Skeletal muscle tissue (tissue), 3 donors: ENCODE measurements at regions not wholly inside any gene's neighbourhood (a gene's known extent, or its start where the extent isn't known, plus 50 kb on each side); places are given as distances from the start of the nearest gene placed in this dataset.
A peak's percentile ranks its signal among the peaks of the same experiment; 100 is the strongest.

Experiments
- H3K27ac ChIP-seq: one replicate; pipeline ENCODE4 v1.7.0; 2013; ENCODE audit warnings: mild to moderate bottlenecking, low read depth, low read length, inconsistent platforms
- H3K27me3 ChIP-seq, 3 donors: one replicate each; pipeline ENCODE4 v1.7.0; 2013; ENCODE audit warnings: low read length in 3 of 3; ENCODE audit not compliant: control insufficient read depth in 3 of 3, insufficient read depth in 3 of 3
- H3K36me3 ChIP-seq, 3 donors: one replicate each; pipeline ENCODE4 v1.7.0; 2013; ENCODE audit warnings: low read length in 3 of 3; ENCODE audit not compliant: control insufficient read depth in 3 of 3, insufficient read depth in 3 of 3
- H3K4me1 ChIP-seq, 3 donors: one replicate each; pipeline ENCODE4 v1.7.0; 2013; ENCODE audit warnings: low read length in 3 of 3, mild to moderate bottlenecking in 3 of 3; ENCODE audit not compliant: control insufficient read depth in 3 of 3, insufficient read depth in 3 of 3
- H3K4me3 ChIP-seq, 3 donors: one replicate each; pipeline ENCODE4 v1.7.0; 2013; ENCODE audit warnings: low read length in 3 of 3
- H3K9ac ChIP-seq, 3 donors: one replicate each; pipeline ENCODE4 v1.7.0; 2013; ENCODE audit warnings: low read length in 3 of 3, mild to moderate bottlenecking in 3 of 3, moderate library complexity in 2 of 3, low read depth in 1 of 3
- H3K9me3 ChIP-seq, 3 donors: one replicate each; pipeline ENCODE4 v1.7.0; 2013; ENCODE audit warnings: low read length in 3 of 3; ENCODE audit not compliant: control insufficient read depth in 3 of 3
- donor health status: Osteomylitis.

DNA sequence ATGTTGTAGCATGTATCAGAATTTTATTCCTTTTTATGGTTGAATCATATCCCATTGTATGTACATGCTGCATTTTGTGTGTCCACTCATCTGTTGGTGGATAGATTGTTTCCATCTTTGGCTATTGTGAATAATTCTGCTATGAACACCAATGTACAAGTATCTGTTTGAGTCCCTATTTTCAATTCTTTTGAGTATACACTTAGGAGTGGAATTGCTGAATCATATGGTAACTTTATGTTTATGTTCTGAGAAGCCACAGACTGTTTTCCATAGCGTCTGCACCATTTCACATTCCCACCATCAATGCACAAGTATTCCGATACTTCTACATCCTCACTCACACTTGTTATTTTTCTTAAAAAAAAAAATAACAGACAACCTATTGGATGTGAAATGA is 91.5 kb downstream of the ARF6 start:
- H3K27ac ChIP-seq, result no peak overlapping the region
- no peak overlapping the region for H3K9ac ChIP-seq
- H3K9me3 ChIP-seq, result no peaks in the 10 kb centered on the region
- H3K36me3 ChIP-seq, result no peaks in the 10 kb centered on the region
- no peaks in the 10 kb centered on the region for H3K27me3 ChIP-seq
- no peak overlapping the region for H3K4me3 ChIP-seq
- peaks cover 0 to 7% (median 0%) of the 10 kb centered on the region in 3 donors for H3K4me1 ChIP-seq

DNA sequence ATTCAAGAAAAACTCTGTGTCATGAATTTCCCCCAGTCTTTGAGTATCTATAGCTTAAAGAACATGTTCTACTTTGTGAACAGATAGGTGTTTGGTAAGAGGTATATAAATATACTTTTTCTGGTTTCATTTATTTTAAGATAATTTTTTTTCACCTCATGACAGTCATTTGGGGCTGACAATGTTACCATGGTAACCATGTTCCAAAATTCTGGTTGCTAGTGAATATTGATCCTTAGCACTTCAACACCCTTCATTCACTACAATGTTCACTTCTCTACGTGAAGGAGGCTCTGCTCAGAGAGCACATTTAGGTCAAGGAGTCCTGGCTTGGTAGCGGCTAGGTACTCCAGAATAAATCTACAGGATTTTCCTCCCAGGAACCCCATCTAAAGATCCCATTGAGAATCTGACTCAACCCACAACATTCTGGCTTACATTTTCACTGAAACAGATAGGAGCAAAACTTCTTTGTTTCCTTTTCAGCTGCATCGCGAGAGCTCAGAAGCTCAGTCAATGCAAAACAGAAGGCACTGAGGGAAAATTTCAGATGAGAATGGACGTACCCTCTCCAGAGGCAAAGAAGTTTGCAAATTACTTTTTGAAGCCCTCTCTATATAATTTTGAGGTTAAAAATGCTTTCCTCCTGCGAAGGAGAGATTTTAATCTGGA is 93.6 kb downstream of the ARF6 start:
- peaks cover 0 to 7% (median 0%) of the 10 kb centered on the region in 3 donors for H3K4me1 ChIP-seq
- peak overlapping the region; percentile 1 for H3K27ac ChIP-seq
- H3K9ac ChIP-seq, result no peak overlapping the region
- H3K9me3 ChIP-seq, result no peaks in the 10 kb centered on the region
- H3K4me3 ChIP-seq, result no peak overlapping the region
- no peaks in the 10 kb centered on the region for H3K27me3 ChIP-seq
- no peaks in the 10 kb centered on the region for H3K36me3 ChIP-seq

- Histone ChIP-seq H3K36me3 (no peaks in the 10 kb centered on the region), H3K9ac (no peak overlapping the region), H3K27ac (no peak overlapping the region), H3K4me3 (no peak overlapping the region), H3K9me3 (no peaks in the 10 kb centered on the region), H3K4me1 (peaks cover 0 to 7% (median 0%) of the 10 kb centered on the region in 3 donors), H3K27me3 (no peaks in the 10 kb centered on the region)
These were observed 95.5 kb downstream of the ARF6 start for GRCh38 chr14:49988080-49988990.

DNA sequence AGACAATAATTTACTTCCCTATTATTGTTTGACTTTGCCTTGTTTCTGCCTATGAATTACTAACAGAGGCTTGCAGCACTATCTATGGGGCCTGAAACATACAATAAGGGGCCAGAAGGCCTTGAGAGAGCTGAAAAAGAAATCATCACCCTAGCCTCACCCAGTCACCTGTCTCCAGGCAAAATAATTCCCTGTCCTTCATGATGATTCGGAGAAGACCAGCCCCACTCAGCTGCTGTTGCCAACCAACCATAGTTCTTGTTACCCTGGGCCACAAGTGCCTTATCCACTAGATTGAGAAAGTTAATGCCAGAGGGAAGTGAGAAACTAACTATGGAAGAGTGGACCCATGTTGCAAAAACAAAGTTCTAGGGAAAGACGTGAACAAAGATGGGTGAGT is 97.1 kb downstream of the ARF6 start:
- Histone ChIP-seq H3K27ac (no peak overlapping the region), H3K9ac (no peak overlapping the region), H3K4me1 (peaks cover 0 to 7% (median 0%) of the 10 kb centered on the region in 3 donors), H3K36me3 (no peaks in the 10 kb centered on the region), H3K9me3 (no peaks in the 10 kb centered on the region), H3K27me3 (no peaks in the 10 kb centered on the region), H3K4me3 (no peak overlapping the region)

- Histone ChIP-seq H3K4me3 (no peak overlapping the region), H3K36me3 (no peaks in the 10 kb centered on the region), H3K27ac (no peak overlapping the region), H3K27me3 (no peaks in the 10 kb centered on the region), H3K4me1 (peaks cover 0 to 6% (median 0%) of the 10 kb centered on the region in 3 donors), H3K9ac (no peak overlapping the region), H3K9me3 (no peaks in the 10 kb centered on the region)
These were observed 98.6 kb downstream of the ARF6 start for GRCh38 chr14:49991491-49991890.

- Histone ChIP-seq H3K9ac (no peak overlapping the region), H3K27me3 (no peaks in the 10 kb centered on the region), H3K27ac (no peak overlapping the region), H3K4me3 (no peak overlapping the region), H3K36me3 (no peaks in the 10 kb centered on the region), H3K9me3 (no peaks in the 10 kb centered on the region), H3K4me1 (peaks cover 0 to 2% (median 0%) of the 10 kb centered on the region in 3 donors)
These were observed 99.2 kb downstream of the ARF6 start for GRCh38 chr14:49992036-49992435.

GRCh38 chr14:49992448-49992847 is 99.6 kb downstream of the ARF6 start:
- H3K27ac ChIP-seq, result no peak overlapping the region
- no peak overlapping the region for H3K9ac ChIP-seq
- H3K9me3 ChIP-seq, result no peaks in the 10 kb centered on the region
- H3K4me3 ChIP-seq, result no peak overlapping the region
- no peaks in the 10 kb centered on the region for H3K4me1 ChIP-seq
- no peaks in the 10 kb centered on the region for H3K36me3 ChIP-seq
- no peaks in the 10 kb centered on the region for H3K27me3 ChIP-seq

DNA sequence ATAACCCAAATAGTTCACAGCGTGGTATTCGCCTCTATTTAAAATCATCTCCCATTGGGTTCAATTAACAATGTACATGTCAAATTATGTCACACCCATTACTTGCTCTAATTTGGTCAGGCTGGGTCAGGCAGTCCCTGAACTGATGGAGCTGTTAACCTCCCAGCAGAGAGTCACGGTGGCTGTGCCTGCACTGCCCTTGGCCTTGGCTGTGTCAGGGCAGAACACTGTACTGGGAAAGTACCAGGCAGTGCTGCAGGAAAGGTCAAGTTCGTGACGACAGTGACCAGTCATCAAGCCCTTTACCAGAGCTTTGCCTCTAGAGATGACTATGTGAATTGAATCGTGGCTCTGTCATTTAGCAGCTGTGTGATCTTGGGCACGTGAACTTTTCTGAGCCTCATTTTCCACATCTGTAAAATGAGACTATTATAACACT is 100.0 kb downstream of the ARF6 start:
- no peak overlapping the region for H3K9ac ChIP-seq
- peaks cover 2 to 4% (median 4%) of the 10 kb centered on the region in 3 donors for H3K4me1 ChIP-seq

GRCh38 chr14:49993565-49993964 is 100.7 kb downstream of the ARF6 start:
- no peaks in the 10 kb centered on the region for H3K36me3 ChIP-seq
- H3K9ac ChIP-seq, result no peak overlapping the region
- H3K4me3 ChIP-seq, result no peak overlapping the region
- H3K27me3 ChIP-seq, result no peaks in the 10 kb centered on the region
- H3K4me1 ChIP-seq, result peaks cover 5 to 7% (median 6%) of the 10 kb centered on the region in 3 donors
- no peaks in the 10 kb centered on the region for H3K9me3 ChIP-seq
- no peak overlapping the region for H3K27ac ChIP-seq

More for the DNA sequence above, 100.0 kb downstream of the ARF6 start:
- Histone ChIP-seq H3K27me3 (no peaks in the 10 kb centered on the region), H3K36me3 (no peaks in the 10 kb centered on the region), H3K9me3 (no peaks in the 10 kb centered on the region), H3K27ac (no peak overlapping the region), H3K4me3 (no peak overlapping the region)

GRCh38 chr14:49994951-49995561 is 102.2 kb downstream of the ARF6 start:
- no peak overlapping the region for H3K4me3 ChIP-seq
- peaks cover 18 to 20% (median 20%) of the 10 kb centered on the region in 3 donors for H3K4me1 ChIP-seq
- H3K9ac ChIP-seq, result no peak overlapping the region
- H3K27me3 ChIP-seq, result no peaks in the 10 kb centered on the region
- H3K27ac ChIP-seq, result no peak overlapping the region
- no peaks in the 10 kb centered on the region for H3K9me3 ChIP-seq
- no peaks in the 10 kb centered on the region for H3K36me3 ChIP-seq
